Astrocyte (in vitro differentiated cells and primary cell): ENCODE measurements at regions not wholly inside any gene's neighbourhood (a gene's known extent, or its start where the extent isn't known, plus 50 kb on each side); places are given as distances from the start of the nearest gene placed in this dataset.
A peak's percentile ranks its signal among the peaks of the same experiment; 100 is the strongest.

Experiments used
- DNase-seq: peaks from one replicate; pipeline ENCODE4 v3.0.0-alpha.2; 2010; ENCODE audit warnings: low read depth
- FAIRE-seq: peaks from 2 replicates; lab custom pipeline; 2011; peaks lifted over from hg19 to GRCh38; lab: Jason Lieb, UNC
- H2AFZ ChIP-seq: 2 replicates; pipeline ENCODE4 v1.6.0; 2012; ENCODE audit warnings: low read depth, low read length, inconsistent platforms
- H3K27ac ChIP-seq: 2 replicates; pipeline ENCODE4 v1.5.1; 2011; ENCODE audit warnings: low read depth, low read length, inconsistent platforms
- H3K27me3 ChIP-seq: 2 replicates; pipeline ENCODE4 v1.6.0; 2011; ENCODE audit warnings: low read length, inconsistent platforms; ENCODE audit not compliant: insufficient read depth
- H3K36me3 ChIP-seq: 2 replicates; pipeline ENCODE4 v1.5.1; 2011; ENCODE audit warnings: low read length, inconsistent platforms; ENCODE audit not compliant: insufficient read depth
- H3K4me1 ChIP-seq: 2 replicates; pipeline ENCODE4 v1.5.1; 2011; ENCODE audit warnings: low read length, inconsistent platforms; ENCODE audit not compliant: insufficient read depth
- H3K4me2 ChIP-seq: 2 replicates; pipeline ENCODE4 v1.6.0; 2012; ENCODE audit warnings: low read length, inconsistent platforms
- H3K4me3 ChIP-seq: 2 replicates; pipeline ENCODE4 v1.5.1; 2011; ENCODE audit warnings: low read depth, mild to moderate bottlenecking, low read length, inconsistent platforms; ENCODE audit not compliant: insufficient read depth
- H3K79me2 ChIP-seq: 2 replicates; pipeline ENCODE4 v1.6.0; 2012; ENCODE audit warnings: mild to moderate bottlenecking, low read length, inconsistent platforms; ENCODE audit not compliant: insufficient read depth
- H3K9ac ChIP-seq: 2 replicates; pipeline ENCODE4 v1.6.0; 2012; ENCODE audit warnings: mild to moderate bottlenecking, low read length, inconsistent platforms
- H3K9me3 ChIP-seq: 2 replicates; pipeline ENCODE4 v1.5.1; 2012; ENCODE audit warnings: low read depth, mild to moderate bottlenecking, low read length, inconsistent platforms; ENCODE audit not compliant: insufficient read depth
- H4K20me1 ChIP-seq: 2 replicates; pipeline ENCODE4 v1.6.0; 2012; ENCODE audit warnings: low read length, inconsistent platforms; ENCODE audit not compliant: insufficient read depth
- H3K27ac Mint-ChIP-seq: one replicate; pipeline ENCODE4 v1.8.0; 2021; ENCODE audit warnings: mild to moderate bottlenecking, mixed read lengths; ENCODE audit not compliant: unreplicated experiment
- H3K27me3 Mint-ChIP-seq: one replicate; pipeline ENCODE4 v1.8.0; 2021; ENCODE audit warnings: low read depth, mixed read lengths; ENCODE audit not compliant: unreplicated experiment
- H3K36me3 Mint-ChIP-seq: one replicate; pipeline ENCODE4 v1.8.0; 2021; ENCODE audit warnings: low read depth, mixed read lengths; ENCODE audit not compliant: unreplicated experiment
- H3K4me1 Mint-ChIP-seq: one replicate; pipeline ENCODE4 v1.8.0; 2021; ENCODE audit warnings: low read depth, mixed read lengths; ENCODE audit not compliant: unreplicated experiment
- H3K4me3 Mint-ChIP-seq: one replicate; pipeline ENCODE4 v1.8.0; 2021; ENCODE audit warnings: mild to moderate bottlenecking, moderate library complexity, mixed read lengths; ENCODE audit not compliant: unreplicated experiment
- H3K9me3 Mint-ChIP-seq: one replicate; pipeline ENCODE4 v1.8.0; 2021; ENCODE audit warnings: mild to moderate bottlenecking, mixed read lengths; ENCODE audit not compliant: unreplicated experiment
- CTCF ChIP-seq: IDR thresholded peaks from 2 replicates; pipeline ENCODE4 v1.5.1; 2011; ENCODE audit warnings: low read depth, mild to moderate bottlenecking, inconsistent platforms, low read length, moderate library complexity; ENCODE audit not compliant: insufficient read depth
- EZH2 ChIP-seq: IDR thresholded peaks from 2 replicates; pipeline ENCODE4 v1.6.1; 2012; ENCODE audit warnings: mild to moderate bottlenecking, low read length, inconsistent platforms; ENCODE audit not compliant: insufficient read depth

DNA sequence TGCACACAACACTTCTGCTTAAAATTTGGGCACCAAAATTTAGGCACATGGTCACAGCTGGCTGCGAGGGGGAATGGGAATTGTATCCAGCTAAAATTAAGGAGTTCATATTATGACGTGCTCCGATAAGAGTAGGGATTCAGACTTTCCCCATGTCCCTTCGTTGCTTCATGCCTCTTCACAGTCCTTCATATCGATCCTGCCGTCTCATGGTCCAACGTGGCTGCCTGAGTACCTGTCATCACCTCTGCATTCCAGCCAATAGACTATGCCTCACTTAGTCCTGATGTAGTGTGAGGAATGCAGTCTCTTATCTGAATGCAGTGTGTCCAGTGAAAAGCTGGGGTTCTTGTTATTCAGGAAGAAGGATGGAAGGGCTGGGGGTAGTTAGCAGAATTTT is 108.6 kb downstream of the SIK1 start:
- Histone ChIP-seq H3K4me2 (no peak overlapping the region), H3K9ac (no peak overlapping the region), H3K79me2 (no peaks in the 10 kb centered on the region), H3K27me3 (no peaks in the 10 kb centered on the region), H2AFZ (no peak overlapping the region), H4K20me1 (no peaks in the 10 kb centered on the region), H3K4me3 (no peak overlapping the region), H3K9me3 (peaks cover 3% of the 10 kb centered on the region), H3K4me1 (peaks cover 15% of the 10 kb centered on the region), H3K36me3 (no peaks in the 10 kb centered on the region), H3K27ac (no peak overlapping the region)
- H3K4me3 Mint-ChIP-seq: no peak overlapping the region
- FAIRE-seq: no peak
- H3K36me3 Mint-ChIP-seq: peaks cover 3% of the 10 kb centered on the region
- H3K4me1 Mint-ChIP-seq: peaks cover 12% of the 10 kb centered on the region
- TF ChIP-seq EZH2: no peak
- TF ChIP-seq CTCF: no peak
- DNase-seq: no peak
- peaks cover 1% of the 10 kb centered on the region for H3K27me3 Mint-ChIP-seq
- no peak overlapping the region for H3K27ac Mint-ChIP-seq
- peaks cover 10% of the 10 kb centered on the region for H3K9me3 Mint-ChIP-seq

- H3K27ac ChIP-seq: no peak overlapping the region
- H3K27ac Mint-ChIP-seq: no peak overlapping the region
- no peak overlapping the region for H2AFZ ChIP-seq
- H3K4me3 Mint-ChIP-seq: peak overlapping the region; percentile 3
- no peaks in the 10 kb centered on the region for H3K79me2 ChIP-seq
- H3K9me3 ChIP-seq: peaks cover 3% of the 10 kb centered on the region
- peaks cover 1% of the 10 kb centered on the region for H3K27me3 Mint-ChIP-seq
- no peaks in the 10 kb centered on the region for H3K27me3 ChIP-seq
- no peak for DNase-seq
- FAIRE-seq: no peak
- no peak overlapping the region for H3K4me2 ChIP-seq
- H3K4me1 Mint-ChIP-seq: peaks cover 12% of the 10 kb centered on the region
- H3K9me3 Mint-ChIP-seq: peaks cover 10% of the 10 kb centered on the region
- H3K4me3 ChIP-seq: no peak overlapping the region
- H4K20me1 ChIP-seq: no peaks in the 10 kb centered on the region
- peaks cover 3% of the 10 kb centered on the region for H3K36me3 Mint-ChIP-seq
- peaks cover 15% of the 10 kb centered on the region for H3K4me1 ChIP-seq
- no peaks in the 10 kb centered on the region for H3K36me3 ChIP-seq
- no peak for TF ChIP-seq EZH2
- TF ChIP-seq CTCF: no peak
- H3K9ac ChIP-seq: no peak overlapping the region
Measured at GRCh38 chr21:43317959-43318358, 109.0 kb downstream of the SIK1 start.

DNA sequence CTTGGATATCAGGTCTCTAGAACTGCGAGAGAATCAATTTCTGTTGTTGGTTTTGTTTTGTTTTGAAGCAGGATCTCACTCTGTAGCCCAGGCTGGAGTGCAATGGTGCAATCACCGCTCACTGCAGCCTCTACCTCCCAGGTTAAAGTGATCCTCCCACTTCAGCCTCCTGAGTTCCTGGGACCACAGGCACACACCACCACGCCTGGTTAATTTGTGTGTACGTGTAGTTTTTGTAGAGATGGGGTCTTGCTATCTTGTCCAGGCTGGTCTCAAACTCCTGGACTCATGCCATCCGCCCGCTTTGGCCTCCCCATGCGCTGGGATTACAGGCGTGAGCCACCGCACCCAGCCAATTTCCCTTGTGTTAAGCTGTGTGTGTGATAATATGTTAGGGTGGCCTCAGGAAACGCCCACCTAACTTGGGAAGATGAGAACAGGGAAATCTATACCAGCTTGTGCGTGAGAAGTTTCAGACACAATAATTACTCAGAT is 109.6 kb downstream of the SIK1 start:
- no peak overlapping the region for H3K4me3 ChIP-seq
- H3K36me3 ChIP-seq: no peaks in the 10 kb centered on the region
- H3K27ac Mint-ChIP-seq: no peak overlapping the region
- H3K79me2 ChIP-seq: no peaks in the 10 kb centered on the region
- peaks cover 15% of the 10 kb centered on the region for H3K4me1 ChIP-seq
- H3K9ac ChIP-seq: no peak overlapping the region
- no peaks in the 10 kb centered on the region for H4K20me1 ChIP-seq
- peaks cover 17% of the 10 kb centered on the region for H3K4me1 Mint-ChIP-seq
- FAIRE-seq (no peak), DNase-seq (no peak)
- no peak for TF ChIP-seq CTCF
- no peak for TF ChIP-seq EZH2
- no peak overlapping the region for H2AFZ ChIP-seq
- H3K9me3 Mint-ChIP-seq: peaks cover 10% of the 10 kb centered on the region
- peaks cover 3% of the 10 kb centered on the region for H3K36me3 Mint-ChIP-seq
- H3K27me3 Mint-ChIP-seq: peaks cover 1% of the 10 kb centered on the region
- H3K27ac ChIP-seq: no peak overlapping the region
- H3K9me3 ChIP-seq: peaks cover 3% of the 10 kb centered on the region
- H3K27me3 ChIP-seq: no peaks in the 10 kb centered on the region
- no peak overlapping the region for H3K4me2 ChIP-seq
- H3K4me3 Mint-ChIP-seq: no peak overlapping the region
